ENCODE measurements at regions not wholly inside any gene's neighbourhood (a gene's known extent, or its start where the extent isn't known, plus 50 kb on each side); places are given as distances from the start of the nearest gene placed in this dataset.
"Not testable (repeated sequence)": the region's sequence is repeated elsewhere in the genome, so short reads cannot be mapped to it uniquely, and the experiment has no call there.

- DNase-seq (ENCODE audit: extremely low spot score, unreplicated experiment) = no peak
- Mint-ChIP-seq H3K27ac (ENCODE audit: unreplicated experiment) (no peak overlapping the region), H3K9me3 (ENCODE audit: unreplicated experiment) (peaks cover 6% of the 10 kb centered on the region), H3K4me3 (ENCODE audit: unreplicated experiment) (no peak overlapping the region), H3K4me1 (ENCODE audit: unreplicated experiment) (peaks cover 12% of the 10 kb centered on the region), H3K36me3 (ENCODE audit: unreplicated experiment) (no peaks in the 10 kb centered on the region), H3K27me3 (ENCODE audit: unreplicated experiment) (no peaks in the 10 kb centered on the region)
- no peak for TF ChIP-seq CTCF (IDR thresholded peaks at IDR 0.05)
These were observed 447.4 kb upstream of the TUSC1 start for GRCh38 chr9:26125693-26126092.

- DNase-seq (ENCODE audit: extremely low spot score, unreplicated experiment); H3K27ac Mint-ChIP-seq (ENCODE audit: unreplicated experiment); H3K4me3 Mint-ChIP-seq (ENCODE audit: unreplicated experiment); H3K4me1 Mint-ChIP-seq (ENCODE audit: unreplicated experiment); H3K27me3 Mint-ChIP-seq (ENCODE audit: unreplicated experiment); H3K36me3 Mint-ChIP-seq (ENCODE audit: unreplicated experiment): not testable (repeated sequence)
- H3K9me3 Mint-ChIP-seq (ENCODE audit: unreplicated experiment) = peaks cover 15% of the 10 kb centered on the region
These were observed 437.8 kb upstream of the TUSC1 start for GRCh38 chr9:26116085-26116484.

- no peak overlapping the region for H3K4me3 Mint-ChIP-seq (ENCODE audit: unreplicated experiment)
- H3K9me3 Mint-ChIP-seq (ENCODE audit: unreplicated experiment) = peaks cover 21% of the 10 kb centered on the region
- no peak for DNase-seq (ENCODE audit: extremely low spot score, unreplicated experiment)
- H3K27ac Mint-ChIP-seq (ENCODE audit: unreplicated experiment) = no peak overlapping the region
- TF ChIP-seq CTCF (IDR thresholded peaks at IDR 0.05) = no peak
- no peaks in the 10 kb centered on the region for H3K4me1 Mint-ChIP-seq (ENCODE audit: unreplicated experiment)
- no peaks in the 10 kb centered on the region for H3K27me3 Mint-ChIP-seq (ENCODE audit: unreplicated experiment)
- H3K36me3 Mint-ChIP-seq (ENCODE audit: unreplicated experiment) = peaks cover 6% of the 10 kb centered on the region
These were observed 434.5 kb upstream of the TUSC1 start for GRCh38 chr9:26112724-26113123.

GRCh38 chr9:26086396-26086795 lies 408.2 kb upstream of the TUSC1 start:
- Mint-ChIP-seq H3K9me3 (ENCODE audit: unreplicated experiment) (no peaks in the 10 kb centered on the region), H3K27me3 (ENCODE audit: unreplicated experiment) (no peaks in the 10 kb centered on the region), H3K27ac (ENCODE audit: unreplicated experiment) (no peak overlapping the region), H3K4me3 (ENCODE audit: unreplicated experiment) (no peak overlapping the region), H3K36me3 (ENCODE audit: unreplicated experiment) (no peaks in the 10 kb centered on the region), H3K4me1 (ENCODE audit: unreplicated experiment) (peaks cover 8% of the 10 kb centered on the region)
- DNase-seq (ENCODE audit: extremely low spot score, unreplicated experiment) = no peak
- TF ChIP-seq CTCF (IDR thresholded peaks at IDR 0.05) = no peak

- Mint-ChIP-seq H3K27me3 (ENCODE audit: unreplicated experiment) (no peaks in the 10 kb centered on the region), H3K36me3 (ENCODE audit: unreplicated experiment) (no peaks in the 10 kb centered on the region), H3K9me3 (ENCODE audit: unreplicated experiment) (peaks cover 6% of the 10 kb centered on the region), H3K4me3 (ENCODE audit: unreplicated experiment) (no peak overlapping the region), H3K27ac (ENCODE audit: unreplicated experiment) (no peak overlapping the region), H3K4me1 (ENCODE audit: unreplicated experiment) (no peaks in the 10 kb centered on the region)
- DNase-seq (ENCODE audit: extremely low spot score, unreplicated experiment) = no peak
- no peak for TF ChIP-seq CTCF (IDR thresholded peaks at IDR 0.05)
These were observed 403.6 kb upstream of the TUSC1 start for GRCh38 chr9:26081847-26082246.

GRCh38 chr9:26078706-26079105 lies 400.5 kb upstream of the TUSC1 start:
- Mint-ChIP-seq H3K27ac (ENCODE audit: unreplicated experiment) (no peak overlapping the region), H3K27me3 (ENCODE audit: unreplicated experiment) (no peaks in the 10 kb centered on the region), H3K9me3 (ENCODE audit: unreplicated experiment) (peaks cover 35% of the 10 kb centered on the region), H3K36me3 (ENCODE audit: unreplicated experiment) (peaks cover 10% of the 10 kb centered on the region), H3K4me3 (ENCODE audit: unreplicated experiment) (no peak overlapping the region), H3K4me1 (ENCODE audit: unreplicated experiment) (no peaks in the 10 kb centered on the region)
- DNase-seq (ENCODE audit: extremely low spot score, unreplicated experiment) = no peak
- no peak for TF ChIP-seq CTCF (IDR thresholded peaks at IDR 0.05)

All from osteocyte (in vitro differentiated cells).